ENCODE measurements at regions not wholly inside any gene's neighbourhood (a gene's known extent, or its start where the extent isn't known, plus 50 kb on each side); places are given as distances from the start of the nearest gene placed in this dataset.

- Histone ChIP-seq H3K4me1 (ENCODE audit: control insufficient read depth, insufficient read depth, low read length) (no peaks in the 10 kb centered on the region), H3K9me3 (ENCODE audit: control insufficient read depth in 2 of 2, low read length in 2 of 2) (no peaks in the 10 kb centered on the region), H3K27me3 (ENCODE audit: control insufficient read depth in 1 of 2, insufficient read depth in 2 of 2, low read length in 2 of 2) (no peaks in the 10 kb centered on the region), H3K9ac (ENCODE audit: low read length in 2 of 2) (no peak overlapping the region), H3K36me3 (ENCODE audit: control insufficient read depth in 2 of 2, insufficient read depth in 2 of 2, low read length in 2 of 2) (no peaks in the 10 kb centered on the region), H3K27ac (ENCODE audit: low read length) (no peak overlapping the region), H3K4me3 (ENCODE audit: low read length in 2 of 2) (no peak overlapping the region)
Measured at GRCh38 chr21:17738176-17738953, 80.8 kb downstream of the C21orf91 start.

GRCh38 chr21:17736072-17736471, 83.1 kb downstream of the C21orf91 start:
- Histone ChIP-seq H3K9ac (ENCODE audit: low read length in 2 of 2) (no peak overlapping the region), H3K27me3 (ENCODE audit: control insufficient read depth in 1 of 2, insufficient read depth in 2 of 2, low read length in 2 of 2) (no peaks in the 10 kb centered on the region), H3K36me3 (ENCODE audit: control insufficient read depth in 2 of 2, insufficient read depth in 2 of 2, low read length in 2 of 2) (no peaks in the 10 kb centered on the region), H3K4me3 (ENCODE audit: low read length in 2 of 2) (no peak overlapping the region), H3K9me3 (ENCODE audit: control insufficient read depth in 2 of 2, low read length in 2 of 2) (no peaks in the 10 kb centered on the region), H3K27ac (ENCODE audit: low read length) (no peak overlapping the region), H3K4me1 (ENCODE audit: control insufficient read depth, insufficient read depth, low read length) (no peaks in the 10 kb centered on the region)

GRCh38 chr21:17733209-17733608, 85.9 kb downstream of the C21orf91 start:
- Histone ChIP-seq H3K9ac (ENCODE audit: low read length in 2 of 2) (no peak overlapping the region), H3K9me3 (ENCODE audit: control insufficient read depth in 2 of 2, low read length in 2 of 2) (no peaks in the 10 kb centered on the region), H3K27me3 (ENCODE audit: control insufficient read depth in 1 of 2, insufficient read depth in 2 of 2, low read length in 2 of 2) (no peaks in the 10 kb centered on the region), H3K4me3 (ENCODE audit: low read length in 2 of 2) (no peak overlapping the region), H3K36me3 (ENCODE audit: control insufficient read depth in 2 of 2, insufficient read depth in 2 of 2, low read length in 2 of 2) (no peaks in the 10 kb centered on the region), H3K27ac (ENCODE audit: low read length) (no peak overlapping the region), H3K4me1 (ENCODE audit: control insufficient read depth, insufficient read depth, low read length) (no peaks in the 10 kb centered on the region)

GRCh38 chr21:17732306-17732705, 86.8 kb downstream of the C21orf91 start:
- Histone ChIP-seq H3K4me3 (ENCODE audit: low read length in 2 of 2) (no peak overlapping the region), H3K36me3 (ENCODE audit: control insufficient read depth in 2 of 2, insufficient read depth in 2 of 2, low read length in 2 of 2) (no peaks in the 10 kb centered on the region), H3K9ac (ENCODE audit: low read length in 2 of 2) (no peak overlapping the region), H3K27ac (ENCODE audit: low read length) (no peak overlapping the region), H3K27me3 (ENCODE audit: control insufficient read depth in 1 of 2, insufficient read depth in 2 of 2, low read length in 2 of 2) (no peaks in the 10 kb centered on the region), H3K9me3 (ENCODE audit: control insufficient read depth in 2 of 2, low read length in 2 of 2) (no peaks in the 10 kb centered on the region), H3K4me1 (ENCODE audit: control insufficient read depth, insufficient read depth, low read length) (no peaks in the 10 kb centered on the region)

DNA sequence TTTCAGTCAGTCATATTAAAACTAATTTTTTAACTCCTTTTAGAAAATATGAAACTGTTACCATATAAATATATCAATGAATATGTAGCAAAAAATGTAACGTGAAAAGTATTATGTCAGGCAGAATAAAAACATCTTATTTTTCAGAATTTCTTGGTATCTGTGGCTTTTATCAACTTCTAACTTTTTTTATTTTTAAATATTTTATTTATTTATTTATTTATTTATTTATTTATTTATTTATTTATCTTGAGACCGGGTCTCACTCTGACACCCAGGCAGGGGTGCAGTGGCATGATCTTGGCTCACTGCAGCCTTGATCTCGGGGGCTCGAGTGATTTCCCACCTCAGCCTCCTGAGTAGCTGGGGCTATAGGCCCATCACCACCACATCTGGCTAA, 87.6 kb downstream of the C21orf91 start:
- Histone ChIP-seq H3K4me3 (ENCODE audit: low read length in 2 of 2) (no peak overlapping the region), H3K9ac (ENCODE audit: low read length in 2 of 2) (no peak overlapping the region), H3K9me3 (ENCODE audit: control insufficient read depth in 2 of 2, low read length in 2 of 2) (no peaks in the 10 kb centered on the region), H3K4me1 (ENCODE audit: control insufficient read depth, insufficient read depth, low read length) (no peaks in the 10 kb centered on the region), H3K27me3 (ENCODE audit: control insufficient read depth in 1 of 2, insufficient read depth in 2 of 2, low read length in 2 of 2) (no peaks in the 10 kb centered on the region), H3K36me3 (ENCODE audit: control insufficient read depth in 2 of 2, insufficient read depth in 2 of 2, low read length in 2 of 2) (no peaks in the 10 kb centered on the region), H3K27ac (ENCODE audit: low read length) (no peak overlapping the region)

GRCh38 chr21:17730782-17731181, 88.4 kb downstream of the C21orf91 start:
- no peak overlapping the region for H3K4me3 ChIP-seq (ENCODE audit: low read length in 2 of 2)
- H3K27me3 ChIP-seq (ENCODE audit: control insufficient read depth in 1 of 2, insufficient read depth in 2 of 2, low read length in 2 of 2) = no peaks in the 10 kb centered on the region
- H3K9ac ChIP-seq (ENCODE audit: low read length in 2 of 2) = no peak overlapping the region
- no peaks in the 10 kb centered on the region for H3K9me3 ChIP-seq (ENCODE audit: control insufficient read depth in 2 of 2, low read length in 2 of 2)
- H3K4me1 ChIP-seq (ENCODE audit: control insufficient read depth, insufficient read depth, low read length) = no peaks in the 10 kb centered on the region
- H3K27ac ChIP-seq (ENCODE audit: low read length) = no peak overlapping the region
- H3K36me3 ChIP-seq (ENCODE audit: control insufficient read depth in 2 of 2, insufficient read depth in 2 of 2, low read length in 2 of 2) = no peaks in the 10 kb centered on the region

GRCh38 chr21:17729455-17729854, 89.7 kb downstream of the C21orf91 start:
- Histone ChIP-seq H3K27ac (ENCODE audit: low read length) (no peak overlapping the region), H3K27me3 (ENCODE audit: control insufficient read depth in 1 of 2, insufficient read depth in 2 of 2, low read length in 2 of 2) (no peaks in the 10 kb centered on the region), H3K4me1 (ENCODE audit: control insufficient read depth, insufficient read depth, low read length) (no peaks in the 10 kb centered on the region), H3K9ac (ENCODE audit: low read length in 2 of 2) (no peak overlapping the region), H3K4me3 (ENCODE audit: low read length in 2 of 2) (no peak overlapping the region), H3K9me3 (ENCODE audit: control insufficient read depth in 2 of 2, low read length in 2 of 2) (no peaks in the 10 kb centered on the region), H3K36me3 (ENCODE audit: control insufficient read depth in 2 of 2, insufficient read depth in 2 of 2, low read length in 2 of 2) (no peaks in the 10 kb centered on the region)

DNA sequence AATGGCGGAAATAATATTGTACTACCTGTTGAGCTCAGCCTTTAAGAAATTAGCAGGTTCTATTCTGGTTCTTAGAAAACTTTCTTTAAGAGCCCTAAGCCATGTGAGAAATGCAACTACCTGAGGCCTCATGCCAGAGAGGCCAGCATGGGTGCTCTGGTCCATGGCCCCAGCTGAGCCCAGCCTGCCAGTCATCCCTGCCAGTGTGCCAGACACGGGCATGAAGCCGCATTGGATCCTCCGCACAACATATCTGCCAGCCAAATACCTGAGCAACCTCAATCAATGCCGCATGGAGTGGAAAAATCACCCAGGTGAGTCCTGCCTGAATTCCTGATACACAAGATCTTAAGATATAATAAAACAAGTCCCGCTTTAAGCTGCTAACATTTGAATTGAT, 91.8 kb downstream of the C21orf91 start:
- no peaks in the 10 kb centered on the region for H3K27me3 ChIP-seq (ENCODE audit: control insufficient read depth in 1 of 2, insufficient read depth in 2 of 2, low read length in 2 of 2)
- no peaks in the 10 kb centered on the region for H3K9me3 ChIP-seq (ENCODE audit: control insufficient read depth in 2 of 2, low read length in 2 of 2)
- no peaks in the 10 kb centered on the region for H3K4me1 ChIP-seq (ENCODE audit: control insufficient read depth, insufficient read depth, low read length)
- no peaks in the 10 kb centered on the region for H3K36me3 ChIP-seq (ENCODE audit: control insufficient read depth in 2 of 2, insufficient read depth in 2 of 2, low read length in 2 of 2)
- no peak overlapping the region for H3K4me3 ChIP-seq (ENCODE audit: low read length in 2 of 2)
- no peak overlapping the region for H3K9ac ChIP-seq (ENCODE audit: low read length in 2 of 2)
- no peak overlapping the region for H3K27ac ChIP-seq (ENCODE audit: low read length)

- Histone ChIP-seq H3K4me3 (ENCODE audit: low read length in 2 of 2) (no peak overlapping the region), H3K4me1 (ENCODE audit: control insufficient read depth, insufficient read depth, low read length) (no peaks in the 10 kb centered on the region), H3K9ac (ENCODE audit: low read length in 2 of 2) (no peak overlapping the region), H3K27ac (ENCODE audit: low read length) (no peak overlapping the region), H3K9me3 (ENCODE audit: control insufficient read depth in 2 of 2, low read length in 2 of 2) (no peaks in the 10 kb centered on the region), H3K27me3 (ENCODE audit: control insufficient read depth in 1 of 2, insufficient read depth in 2 of 2, low read length in 2 of 2) (no peaks in the 10 kb centered on the region), H3K36me3 (ENCODE audit: control insufficient read depth in 2 of 2, insufficient read depth in 2 of 2, low read length in 2 of 2) (no peaks in the 10 kb centered on the region)
Measured at GRCh38 chr21:17726047-17726829, 92.9 kb downstream of the C21orf91 start.

GRCh38 chr21:17725339-17725738, 93.8 kb downstream of the C21orf91 start:
- no peak overlapping the region for H3K9ac ChIP-seq (ENCODE audit: low read length in 2 of 2)

GRCh38 chr21:17712887-17713286, 100.2 kb upstream of the BTG3 start:
- Histone ChIP-seq H3K4me3 (ENCODE audit: low read length in 2 of 2) (no peak overlapping the region), H3K9me3 (ENCODE audit: control insufficient read depth in 2 of 2, low read length in 2 of 2) (no peaks in the 10 kb centered on the region), H3K27ac (ENCODE audit: low read length) (no peak overlapping the region), H3K4me1 (ENCODE audit: control insufficient read depth, insufficient read depth, low read length) (no peaks in the 10 kb centered on the region), H3K9ac (ENCODE audit: low read length in 2 of 2) (no peak overlapping the region), H3K36me3 (ENCODE audit: control insufficient read depth in 2 of 2, insufficient read depth in 2 of 2, low read length in 2 of 2) (no peaks in the 10 kb centered on the region), H3K27me3 (ENCODE audit: control insufficient read depth in 1 of 2, insufficient read depth in 2 of 2, low read length in 2 of 2) (no peaks in the 10 kb centered on the region)

More at GRCh38 chr21:17725339-17725738, 93.8 kb downstream of the C21orf91 start:
- Histone ChIP-seq H3K4me1 (ENCODE audit: control insufficient read depth, insufficient read depth, low read length) (no peaks in the 10 kb centered on the region), H3K9me3 (ENCODE audit: control insufficient read depth in 2 of 2, low read length in 2 of 2) (no peaks in the 10 kb centered on the region), H3K27me3 (ENCODE audit: control insufficient read depth in 1 of 2, insufficient read depth in 2 of 2, low read length in 2 of 2) (no peaks in the 10 kb centered on the region), H3K27ac (ENCODE audit: low read length) (no peak overlapping the region), H3K4me3 (ENCODE audit: low read length in 2 of 2) (no peak overlapping the region), H3K36me3 (ENCODE audit: control insufficient read depth in 2 of 2, insufficient read depth in 2 of 2, low read length in 2 of 2) (no peaks in the 10 kb centered on the region)

All from stomach smooth muscle (tissue), 2 donors.